ENCODE measurements at regions not wholly inside any gene's neighbourhood (a gene's known extent, or its start where the extent isn't known, plus 50 kb on each side); places are given as distances from the start of the nearest gene placed in this dataset.
"Not testable (repeated sequence)": the region's sequence is repeated elsewhere in the genome, so short reads cannot be mapped to it uniquely, and the experiment has no call there.

DNA sequence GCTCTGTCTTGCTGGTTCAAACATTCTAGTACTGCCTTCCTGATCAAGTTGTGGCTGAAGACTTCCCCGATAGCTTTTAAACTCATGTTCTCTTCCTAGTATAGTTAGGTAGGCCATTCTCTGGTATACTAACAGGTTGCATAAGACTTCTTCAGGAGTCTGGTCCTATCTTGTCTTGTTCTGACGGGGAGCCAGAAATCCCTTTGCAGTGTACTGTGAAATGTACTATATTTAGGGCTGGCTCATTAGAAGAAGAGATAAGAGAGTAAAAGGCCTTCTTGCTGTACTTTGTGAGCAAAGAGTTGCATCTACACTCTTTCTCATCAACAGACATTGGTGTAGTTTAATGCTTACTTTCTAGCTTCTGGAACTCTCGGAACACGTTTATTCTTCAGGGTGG lies 331.9 kb downstream of the NUP35 start:
- DNase-seq (ENCODE audit: low read depth, low spot score) = no peak

GRCh38 chr2:183458460-183458859 lies 334.2 kb downstream of the NUP35 start:
- no peak for DNase-seq (ENCODE audit: low read depth, low spot score)

DNA sequence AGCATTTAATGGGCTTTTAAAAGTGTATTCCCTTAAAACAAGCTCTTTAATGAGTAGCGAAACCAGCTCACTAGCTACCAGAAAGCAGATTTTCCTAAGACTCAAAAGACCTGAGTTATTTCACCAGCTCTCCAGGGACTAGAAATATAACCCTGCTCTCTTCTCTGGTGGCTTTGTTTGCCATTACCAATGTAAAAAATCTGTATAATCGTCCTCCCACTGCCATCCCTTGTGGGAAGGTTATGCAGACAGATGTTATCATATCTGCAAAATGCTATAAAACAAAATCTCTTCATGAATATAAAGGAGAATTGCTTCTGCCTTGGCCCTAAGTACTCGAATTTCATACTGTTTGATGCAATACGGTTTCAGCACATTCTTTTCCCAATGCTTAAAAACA lies 335.2 kb downstream of the NUP35 start:
- no peak for DNase-seq (ENCODE audit: low read depth, low spot score)

- no peak for DNase-seq (ENCODE audit: low read depth, low spot score)
These were observed 339.6 kb downstream of the NUP35 start for GRCh38 chr2:183463821-183464220.

DNA sequence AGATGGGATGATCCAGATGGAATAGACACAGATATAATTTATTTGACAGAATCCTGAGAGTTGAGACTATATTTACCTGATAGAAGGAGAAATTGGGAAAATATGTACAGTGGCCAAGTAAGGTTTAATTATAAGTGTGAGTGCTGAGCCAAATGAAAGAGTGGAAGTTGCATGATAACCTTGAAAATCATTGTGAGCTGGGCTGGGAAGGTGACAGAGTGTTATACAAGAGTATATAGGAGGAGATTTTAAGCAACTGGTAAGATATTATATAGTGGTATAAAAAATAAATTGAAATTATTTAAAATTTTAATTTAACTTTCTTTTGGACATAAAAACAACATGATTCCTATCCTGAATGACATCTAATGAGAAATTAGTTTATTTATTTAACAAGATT lies 340.8 kb downstream of the NUP35 start:
- no peak for DNase-seq (ENCODE audit: low read depth, low spot score)

- DNase-seq (ENCODE audit: low read depth, low spot score) = no peak
These were observed 350.9 kb downstream of the NUP35 start for GRCh38 chr2:183474912-183475695.

- no peak for DNase-seq (ENCODE audit: low read depth, low spot score)
These were observed 352.2 kb downstream of the NUP35 start for GRCh38 chr2:183476490-183476889.

DNA sequence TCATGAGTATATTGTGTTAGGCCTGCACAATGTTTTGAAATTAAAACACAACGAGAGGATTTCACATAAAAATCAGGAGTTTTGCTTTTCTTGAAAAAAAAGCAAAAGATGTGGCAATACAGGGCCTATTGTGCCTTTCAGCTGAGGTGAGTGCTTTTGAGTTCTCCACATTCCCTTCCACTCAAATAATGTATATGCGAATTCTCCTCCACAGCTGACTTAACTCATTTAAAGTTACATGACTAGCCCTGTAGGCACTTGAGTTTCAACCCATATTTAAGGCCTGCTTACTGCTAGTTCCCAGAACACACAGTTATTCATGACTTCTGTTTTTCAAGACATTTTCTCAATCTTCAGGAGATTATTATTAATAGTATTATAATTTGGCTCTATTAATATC lies 353.1 kb downstream of the NUP35 start:
- DNase-seq (ENCODE audit: low read depth, low spot score) = no peak

DNA sequence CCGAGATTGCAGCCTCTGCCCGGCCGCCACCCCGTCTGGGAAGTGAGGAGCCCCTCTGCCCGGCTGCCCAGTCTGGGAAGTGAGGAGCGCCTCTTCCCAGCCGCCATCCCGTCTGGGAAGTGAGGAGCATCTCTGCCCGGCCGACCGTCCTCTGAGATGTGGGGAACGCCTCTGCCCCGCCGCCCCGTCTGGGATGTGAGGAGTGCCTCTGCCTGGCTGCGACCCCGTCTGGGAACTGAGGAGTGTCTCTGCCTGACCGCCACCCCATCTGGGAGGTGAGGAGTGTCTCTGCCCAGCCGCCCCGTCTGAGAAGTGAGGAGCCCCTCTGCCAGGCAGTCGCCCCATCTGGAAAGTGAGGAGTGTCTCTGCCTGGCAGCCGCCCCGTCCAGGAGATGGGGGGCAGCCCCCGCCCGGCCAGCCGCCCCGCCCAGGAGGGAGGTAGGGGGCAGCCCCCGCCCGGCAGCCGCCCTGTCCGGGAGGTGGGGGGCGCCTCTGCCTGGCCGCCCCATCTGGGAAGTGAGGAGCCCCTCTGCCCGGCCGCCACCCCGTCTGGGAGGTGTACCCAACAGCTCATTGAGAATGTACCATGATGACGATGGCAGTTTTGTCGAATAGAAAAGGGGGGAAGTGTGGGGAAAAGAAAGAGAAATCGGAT lies 354.8 kb downstream of the NUP35 start:
- not testable (repeated sequence) for DNase-seq (ENCODE audit: low read depth, low spot score)

GRCh38 chr2:183487326-183487725 lies 363.1 kb downstream of the NUP35 start:
- DNase-seq (ENCODE audit: low read depth, low spot score) = no peak

- no peak for DNase-seq (ENCODE audit: low read depth, low spot score)
These were observed 364.2 kb downstream of the NUP35 start for GRCh38 chr2:183488421-183488820.

- no peak for DNase-seq (ENCODE audit: low read depth, low spot score)
These were observed 366.2 kb downstream of the NUP35 start for GRCh38 chr2:183490489-183490888.

DNA sequence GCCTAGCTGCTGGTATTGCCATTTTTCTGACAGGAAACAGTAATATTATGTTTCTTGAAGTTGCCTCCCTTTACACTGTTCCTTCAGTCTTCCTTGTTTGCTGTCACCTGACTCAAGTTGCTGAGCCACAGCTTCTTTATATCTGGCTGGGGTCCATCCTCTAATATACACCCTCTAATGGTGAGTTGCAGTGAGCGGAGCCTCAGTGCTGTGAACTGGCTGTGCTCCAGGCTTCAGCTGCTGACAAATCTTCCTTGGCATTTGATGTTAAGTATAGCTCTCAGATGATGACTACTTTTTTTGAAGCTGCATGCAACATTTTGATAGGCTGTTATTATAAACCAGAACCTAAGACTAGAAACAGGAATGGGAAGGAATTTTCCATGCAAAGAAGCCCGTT lies 366.7 kb downstream of the NUP35 start:
- DNase-seq (ENCODE audit: low read depth, low spot score) = no peak

GRCh38 chr2:183493040-183493439 lies 368.8 kb downstream of the NUP35 start:
- DNase-seq (ENCODE audit: low read depth, low spot score) = no peak

DNA sequence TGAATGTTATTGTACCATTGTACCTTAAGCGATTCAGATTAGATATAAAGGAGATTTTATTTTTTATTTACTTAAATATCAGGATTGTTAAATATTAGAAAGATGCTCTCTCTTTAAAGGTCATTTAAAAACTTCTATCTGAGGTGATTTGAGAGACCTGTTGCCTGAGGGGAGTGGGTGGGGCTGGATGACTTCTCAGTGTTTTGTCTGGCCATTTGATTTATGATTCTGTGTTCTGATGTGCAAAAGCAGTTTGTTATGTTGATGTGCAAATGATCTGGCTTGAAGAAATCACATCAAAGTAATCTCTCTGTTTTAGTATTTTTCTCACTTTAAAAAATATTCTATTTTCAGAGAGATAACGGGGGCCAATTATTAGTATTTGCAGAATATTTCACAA lies 370.8 kb downstream of the NUP35 start:
- no peak for DNase-seq (ENCODE audit: low read depth, low spot score)

DNA sequence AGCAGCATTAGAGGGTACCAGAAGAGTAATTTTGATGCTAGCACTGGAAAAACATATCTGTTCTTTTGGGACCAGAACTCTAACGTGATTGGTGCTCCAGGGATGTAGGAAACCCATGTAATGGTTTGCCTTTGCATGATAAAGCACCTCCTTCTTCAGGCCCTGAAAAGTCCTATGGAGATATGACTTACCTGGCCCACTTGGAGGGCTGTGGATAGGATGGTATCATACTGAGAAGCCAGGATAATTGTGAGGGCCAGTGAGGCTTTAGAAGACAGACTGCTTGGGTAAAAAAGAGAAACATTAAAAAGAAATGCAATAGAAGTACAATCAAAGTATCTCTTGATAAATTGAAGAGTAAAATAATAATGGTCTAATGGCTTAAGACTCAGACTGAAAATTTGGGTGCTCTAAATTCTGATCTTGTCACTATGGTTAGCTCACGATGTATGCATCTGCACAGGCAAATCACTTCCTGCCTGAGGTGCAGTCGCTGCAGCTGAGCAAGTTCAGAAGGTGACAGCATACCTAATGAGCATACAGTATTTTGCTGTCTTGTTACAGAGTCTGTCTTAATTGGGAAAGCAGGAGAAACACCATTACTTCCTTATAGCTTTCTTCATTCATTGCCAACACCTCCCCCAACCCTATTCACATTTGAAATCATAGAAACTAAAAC lies 371.5 kb downstream of the NUP35 start:
- no peak for DNase-seq (ENCODE audit: low read depth, low spot score)

GRCh38 chr2:183497861-183498260 lies 373.6 kb downstream of the NUP35 start:
- no peak for DNase-seq (ENCODE audit: low read depth, low spot score)

DNA sequence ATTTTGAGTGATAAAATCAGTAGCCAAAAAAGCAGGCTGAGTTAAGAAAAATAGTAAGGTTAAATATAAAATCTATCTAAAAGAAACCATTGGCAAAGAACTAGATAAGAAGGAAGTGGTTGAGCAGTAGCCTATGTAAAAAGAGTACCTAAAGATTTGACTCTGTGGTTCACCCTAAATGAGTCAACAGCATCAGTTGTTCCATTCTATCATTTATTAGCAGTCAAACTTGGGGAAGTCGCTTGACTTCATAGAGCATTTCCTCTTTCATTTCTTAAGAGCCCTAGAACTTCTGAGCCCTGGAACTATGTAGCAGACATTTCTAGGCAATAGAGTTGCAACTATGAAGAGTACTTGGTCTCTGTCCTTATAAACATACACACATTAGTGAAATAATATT lies 381.7 kb downstream of the NUP35 start:
- DNase-seq (ENCODE audit: low read depth, low spot score) = no peak

DNA sequence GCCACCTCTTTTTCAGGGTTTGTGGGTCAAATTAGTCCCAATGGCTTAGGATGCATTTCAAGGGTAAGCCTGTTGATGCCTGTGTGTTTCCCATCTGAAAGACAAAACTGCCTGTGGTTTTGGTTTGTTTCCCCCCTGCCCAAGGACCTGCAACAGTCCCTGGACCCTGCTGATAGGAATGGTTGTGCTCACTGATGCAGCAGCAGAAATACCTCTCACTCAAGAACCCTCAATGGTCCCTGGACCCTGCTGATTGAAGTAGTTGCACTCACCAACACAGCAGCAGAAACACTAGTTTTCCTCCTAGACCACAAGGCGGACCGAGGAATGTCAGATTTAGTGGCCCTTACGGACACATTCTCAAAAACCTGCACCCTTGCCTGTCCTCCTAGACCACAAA lies 386.9 kb downstream of the NUP35 start:
- no peak for DNase-seq (ENCODE audit: low read depth, low spot score)

- no peak for DNase-seq (ENCODE audit: low read depth, low spot score)
These were observed 395.3 kb downstream of the NUP35 start for GRCh38 chr2:183519371-183520056.

GRCh38 chr2:183521911-183522310 lies 397.7 kb downstream of the NUP35 start:
- no peak for DNase-seq (ENCODE audit: low read depth, low spot score)

Data from smooth muscle cell of the brain vasculature (primary cell).